Peyer's patch (tissue), 4 donors: ENCODE measurements at regions not wholly inside any gene's neighbourhood (a gene's known extent, or its start where the extent isn't known, plus 50 kb on each side); places are given as distances from the start of the nearest gene placed in this dataset.

ENCODE experiments used
- DNase-seq, 3 donors: peaks; one replicate each; pipeline ENCODE4 v3.0.0-alpha.2; 2017 to 2019
- H3K27ac ChIP-seq, 4 donors: fragments of 200-600 bp; sonication (generic); one replicate each; pipeline ENCODE4 v1.5.1; 2016 to 2019
- H3K27me3 ChIP-seq, 2 donors: fragments of 200-600 bp; sonication (generic); one replicate each; pipeline ENCODE4 v1.5.1; 2019
- H3K36me3 ChIP-seq, 3 donors: fragments of 200-600 bp; sonication (generic); one replicate each; pipeline ENCODE4 v1.5.1; 2016 to 2019
- H3K4me1 ChIP-seq, 4 donors: fragments of 200-600 bp; sonication (generic); one replicate each; pipeline ENCODE4 v1.5.1; 2016 to 2019
- H3K4me3 ChIP-seq, 4 donors: fragments of 200-600 bp; sonication (generic); 1 replicate in 3 of 4; 2 replicates in 1 of 4; pipeline ENCODE4 v1.5.1; 2016 to 2019; ENCODE audit warnings: mild to moderate bottlenecking in 1 of 4
- H3K9me3 ChIP-seq, 4 donors: fragments of 200-600 bp; sonication (generic); one replicate each; pipeline ENCODE4 v1.5.1; 2016 to 2019; ENCODE audit warnings: mild to moderate bottlenecking in 1 of 4
- CTCF ChIP-seq, 6 experiments: fragments of 450-650 bp in 4 of 6; fragments of 200-600 bp in 2 of 6; sonication (generic) in 1 of 6; IDR thresholded peaks; one replicate each; pipeline ENCODE4 v1.5.1; 2017 to 2019; ENCODE audit warnings: antibody characterized with exemption in 6 of 6, mild to moderate bottlenecking in 3 of 6, moderate library complexity in 1 of 6
- POLR2A ChIP-seq, 2 donors: fragments of 450-650 bp; IDR thresholded peaks; one replicate each; pipeline ENCODE4 v1.5.1; 2017; ENCODE audit warnings: antibody characterized with exemption in 2 of 2, mild to moderate bottlenecking in 2 of 2, moderate library complexity in 2 of 2

- no peaks in the 10 kb centered on the region for H3K36me3 ChIP-seq
- H3K27ac ChIP-seq, result no peak overlapping the region
- DNase-seq, result peak in 1 of 3 donors; percentile 24
- no peaks in the 10 kb centered on the region for H3K4me1 ChIP-seq
- H3K27me3 ChIP-seq, result no peaks in the 10 kb centered on the region
- H3K4me3 ChIP-seq, result no peak overlapping the region
- TF ChIP-seq POLR2A (IDR thresholded peaks at IDR 0.05) (no peak), CTCF (IDR thresholded peaks at IDR 0.05) (no peak)
- no peaks in the 10 kb centered on the region for H3K9me3 ChIP-seq
Observed at GRCh38 chr13:112187527-112188297, 120.8 kb downstream of the SOX1 start.

GRCh38 chr13:112188298-112188610 is 121.3 kb downstream of the SOX1 start:
- H3K27ac ChIP-seq, result no peak overlapping the region
- H3K9me3 ChIP-seq, result no peaks in the 10 kb centered on the region
- TF ChIP-seq POLR2A (IDR thresholded peaks at IDR 0.05), result no peak
- no peak for TF ChIP-seq CTCF (IDR thresholded peaks at IDR 0.05)
- no peaks in the 10 kb centered on the region for H3K4me1 ChIP-seq
- H3K36me3 ChIP-seq, result no peaks in the 10 kb centered on the region
- peak in 1 of 3 donors; percentile 21 for DNase-seq
- no peak overlapping the region for H3K4me3 ChIP-seq
- H3K27me3 ChIP-seq, result no peaks in the 10 kb centered on the region

GRCh38 chr13:112193463-112194166 is 126.7 kb downstream of the SOX1 start:
- Histone ChIP-seq H3K9me3 (no peaks in the 10 kb centered on the region), H3K4me1 (no peaks in the 10 kb centered on the region), H3K27me3 (no peaks in the 10 kb centered on the region), H3K36me3 (no peaks in the 10 kb centered on the region), H3K27ac (no peak overlapping the region), H3K4me3 (no peak overlapping the region)
- TF ChIP-seq POLR2A (IDR thresholded peaks at IDR 0.05) (no peak), CTCF (IDR thresholded peaks at IDR 0.05) (no peak)
- no peak for DNase-seq

GRCh38 chr13:112194167-112194530 is 127.2 kb downstream of the SOX1 start:
- no peaks in the 10 kb centered on the region for H3K4me1 ChIP-seq
- H3K9me3 ChIP-seq, result no peaks in the 10 kb centered on the region
- no peak overlapping the region for H3K27ac ChIP-seq
- H3K36me3 ChIP-seq, result no peaks in the 10 kb centered on the region
- no peaks in the 10 kb centered on the region for H3K27me3 ChIP-seq
- no peak for DNase-seq
- TF ChIP-seq CTCF (IDR thresholded peaks at IDR 0.05), result no peak
- no peak for TF ChIP-seq POLR2A (IDR thresholded peaks at IDR 0.05)
- H3K4me3 ChIP-seq, result no peak overlapping the region

- no peaks in the 10 kb centered on the region for H3K27me3 ChIP-seq
- TF ChIP-seq CTCF (IDR thresholded peaks at IDR 0.05) (no peak), POLR2A (IDR thresholded peaks at IDR 0.05) (no peak)
- H3K4me1 ChIP-seq, result no peaks in the 10 kb centered on the region
- H3K27ac ChIP-seq, result no peak overlapping the region
- H3K9me3 ChIP-seq, result no peaks in the 10 kb centered on the region
- no peak overlapping the region for H3K4me3 ChIP-seq
- H3K36me3 ChIP-seq, result no peaks in the 10 kb centered on the region
- no peak for DNase-seq
Observed at GRCh38 chr13:112194579-112194978, 127.6 kb downstream of the SOX1 start.
